T-helper 2 cell treated with Interferon-gamma antibody and Interleukin-4, amounts not matched to agents 100 ng/mL and 5 ng/mL, for 36 hours (primary cell): ENCODE measurements at regions not wholly inside any gene's neighbourhood (a gene's known extent, or its start where the extent isn't known, plus 50 kb on each side); places are given as distances from the start of the nearest gene placed in this dataset.

Experiments
- intact Hi-C: fragments of 100-400 bp; cut with micrococcal nuclease; formaldehyde crosslinking; loops from one replicate; pipeline ENCODE4 v1.15.1; 2023

- intact Hi-C loops: no loop called here
Observed at GRCh38 chrX:107502316-107502715, 52.9 kb downstream of the FRMPD3 start.

DNA sequence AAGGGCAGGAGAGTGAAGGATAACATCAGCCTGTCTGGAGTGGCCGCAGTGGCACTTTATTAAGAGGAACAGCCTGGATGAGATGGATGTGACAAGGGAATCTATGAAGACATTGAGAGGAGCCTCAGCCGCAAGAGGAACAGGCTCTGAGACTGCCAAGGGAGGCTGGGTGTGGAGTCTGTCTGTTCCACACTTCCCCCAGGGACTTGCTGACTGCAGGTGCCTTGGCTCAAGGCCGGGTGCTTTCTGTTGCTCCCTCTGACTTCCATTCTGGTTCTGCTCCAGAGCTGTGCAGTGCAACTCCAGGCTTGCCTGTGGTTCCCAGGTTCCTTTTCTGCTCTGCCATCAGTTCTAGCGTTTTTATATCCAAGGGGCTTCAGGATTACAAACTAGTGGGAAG is 54.6 kb downstream of the FRMPD3 start:
- intact Hi-C loops: no loop called here

- intact Hi-C loops: no loop called here
Observed at GRCh38 chrX:107505223-107505622, 55.8 kb downstream of the FRMPD3 start.

GRCh38 chrX:107506596-107507031 is 57.2 kb downstream of the FRMPD3 start:
- intact Hi-C loops: no loop called here

DNA sequence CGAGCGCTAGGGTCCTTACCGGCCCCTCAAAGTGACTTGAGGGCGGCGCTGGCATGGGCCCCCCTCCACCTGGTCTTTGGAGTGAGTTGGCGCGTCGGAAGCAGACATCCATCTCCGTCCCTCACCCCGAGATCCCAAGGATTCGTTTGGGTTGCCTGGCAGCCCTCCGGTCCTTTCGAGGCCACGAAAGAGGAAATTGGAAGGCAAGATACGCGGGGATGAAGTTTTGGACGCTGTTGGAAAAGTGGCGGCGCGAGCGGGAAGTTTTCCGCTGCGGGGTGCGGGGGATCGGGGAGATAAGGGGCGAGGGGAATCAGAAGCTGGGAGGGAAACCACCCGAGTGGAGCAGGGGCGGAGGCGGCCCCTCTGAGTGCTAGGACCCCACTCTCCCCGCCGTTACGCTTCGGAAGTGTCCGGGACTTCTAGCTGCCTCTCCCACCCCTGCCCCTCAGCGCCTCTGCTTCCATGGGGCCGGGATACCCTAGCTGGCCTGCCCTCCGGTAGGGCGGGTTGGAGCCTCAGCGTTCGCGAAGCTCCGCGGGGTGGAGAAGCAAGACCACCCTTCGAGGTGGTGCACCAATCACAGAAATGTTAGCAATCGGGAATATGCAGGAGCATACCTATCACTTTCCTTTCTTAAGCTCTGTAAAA is 57.8 kb downstream of the FRMPD3 start:
- intact Hi-C loops: no loop called here

- intact Hi-C loops: no loop called here
Observed at GRCh38 chrX:107507744-107508117, 58.3 kb downstream of the FRMPD3 start.

DNA sequence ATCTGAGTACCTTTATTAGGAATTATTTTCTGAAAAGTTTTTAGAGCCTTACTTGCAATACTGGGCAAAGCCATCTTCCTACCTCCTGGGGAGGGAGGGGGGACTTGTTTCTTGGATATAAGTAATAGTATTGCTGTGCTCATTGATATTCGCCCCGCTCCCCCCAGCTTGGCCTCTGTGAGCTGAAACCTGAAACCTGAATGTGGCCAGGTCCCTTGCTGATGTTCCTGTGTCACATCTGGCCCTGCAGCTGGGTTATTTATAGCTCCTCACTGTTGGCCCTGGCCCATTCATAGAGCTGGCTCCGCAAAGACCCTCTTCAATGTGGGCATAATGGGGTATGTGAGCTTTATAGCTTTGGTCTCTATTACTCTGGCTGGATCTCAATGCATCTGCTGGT is 59.5 kb downstream of the FRMPD3 start:
- intact Hi-C loops: no loop called here

DNA sequence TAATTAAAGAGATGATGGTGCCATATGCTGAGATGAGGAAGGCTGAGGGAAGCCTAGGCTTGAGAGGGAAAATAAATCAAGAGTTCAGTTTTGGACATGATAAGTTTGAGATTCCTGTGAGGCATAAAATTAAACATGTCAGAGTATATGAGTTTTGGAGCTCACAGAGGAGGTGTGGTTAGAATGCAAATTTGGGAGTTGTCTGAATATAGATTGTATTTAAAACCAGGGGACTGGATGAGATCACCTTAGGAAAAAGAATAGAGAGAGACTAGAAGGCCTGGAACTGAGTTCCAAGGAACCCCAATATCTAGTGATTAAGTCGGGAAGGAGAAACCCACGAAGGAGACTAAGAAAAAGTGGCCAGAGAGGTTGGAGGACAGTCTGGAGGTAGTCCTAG is 65.5 kb downstream of the FRMPD3 start:
- intact Hi-C loops: no loop called here

DNA sequence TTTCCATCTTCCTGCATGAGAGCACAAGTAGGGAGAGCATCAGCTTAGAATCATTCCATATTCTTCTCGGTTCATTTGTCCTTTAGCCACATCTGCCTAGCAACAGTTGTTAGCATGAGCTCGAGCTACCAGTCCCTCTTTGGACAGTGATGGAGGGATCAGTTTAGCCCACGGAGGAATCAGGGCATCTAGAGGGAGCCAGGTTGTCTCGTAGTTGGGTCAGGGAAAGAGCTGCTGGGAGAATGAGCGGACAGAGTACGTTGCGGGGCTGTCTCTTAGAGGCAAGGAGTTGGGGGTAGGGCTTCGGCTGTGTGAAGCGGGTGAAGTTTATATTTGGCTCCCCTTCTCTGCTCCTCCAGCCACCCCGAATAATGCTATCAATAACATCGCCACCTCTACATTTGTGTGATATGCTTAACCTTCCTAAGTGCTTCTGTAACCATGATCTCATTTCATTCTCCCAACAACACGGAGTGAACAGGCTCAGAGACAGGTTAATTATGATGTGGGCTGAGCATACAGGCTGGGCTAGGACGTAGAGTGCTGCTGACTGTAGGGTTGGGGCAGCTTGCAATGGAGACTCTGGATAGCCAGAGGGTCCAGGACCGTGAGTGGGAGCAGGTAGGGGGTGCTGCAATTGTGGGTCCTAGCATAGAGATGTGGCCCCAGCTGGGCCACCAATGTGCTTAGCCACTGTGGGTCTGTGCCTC is 72.6 kb downstream of the FRMPD3 start:
- intact Hi-C loops: no loop called here

DNA sequence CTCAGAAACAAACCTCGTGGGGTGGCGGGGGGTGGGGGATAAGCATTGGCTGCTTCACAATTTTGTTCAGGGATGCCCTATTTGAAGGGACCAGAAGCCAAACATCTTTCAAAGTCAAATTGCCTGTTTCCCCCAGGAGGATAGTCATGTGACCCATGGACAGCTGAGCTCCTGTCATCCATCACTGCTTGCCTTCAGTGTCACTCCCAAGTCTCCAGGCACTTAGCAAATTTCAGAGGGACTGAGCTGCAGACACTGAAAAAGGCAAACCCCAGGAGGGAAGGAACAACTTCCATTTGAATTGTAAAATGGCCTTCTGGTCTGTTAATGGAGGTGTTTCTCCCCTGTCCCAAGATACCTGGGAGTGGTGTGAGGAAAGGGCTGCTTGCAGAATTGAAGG is 73.4 kb downstream of the FRMPD3 start:
- intact Hi-C loops: no loop called here

DNA sequence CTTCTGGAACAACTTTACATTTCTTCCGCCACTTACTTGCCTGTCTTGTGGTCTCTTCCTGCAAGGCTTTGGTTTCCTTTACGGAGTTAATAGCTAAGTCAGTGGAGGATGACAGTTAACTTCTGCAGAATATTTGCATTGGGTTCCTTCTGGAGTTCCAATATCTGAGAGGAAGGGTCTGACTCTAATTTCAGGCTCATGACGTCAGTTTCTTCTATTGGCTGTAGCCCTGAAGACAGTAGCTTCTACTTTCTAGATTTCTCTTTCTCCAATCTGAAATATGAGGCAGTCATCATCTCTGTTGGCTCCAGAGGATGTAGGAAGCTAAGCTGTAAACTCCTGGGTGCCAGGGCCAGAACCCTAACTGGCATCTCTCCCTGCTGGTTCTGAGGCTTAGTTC is 76.7 kb downstream of the FRMPD3 start:
- intact Hi-C loops: no loop called here

DNA sequence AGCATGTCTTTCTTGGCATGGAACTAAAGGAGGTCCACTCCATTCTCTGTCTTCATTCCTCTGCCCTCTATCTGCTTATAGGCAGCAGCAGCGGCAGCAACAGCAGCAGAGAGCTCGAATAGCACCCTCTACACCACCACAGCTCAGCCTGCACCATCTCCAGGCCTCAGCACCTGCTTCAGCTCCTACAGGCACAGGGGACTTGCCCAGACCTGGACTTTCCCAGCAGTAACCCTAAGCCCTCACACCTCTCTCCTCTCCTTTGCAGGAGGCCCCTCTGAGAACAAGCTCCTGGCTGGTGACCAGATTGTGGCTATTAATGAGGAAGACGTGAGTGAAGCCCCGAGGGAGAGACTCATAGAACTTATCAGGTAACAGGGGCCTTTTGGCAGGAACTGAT is 80.7 kb downstream of the FRMPD3 start:
- intact Hi-C loops: loop anchor here (10.0 kb wide), 1 partner anchor 125 kb away; no protein-coding TSS in a partner anchor

DNA sequence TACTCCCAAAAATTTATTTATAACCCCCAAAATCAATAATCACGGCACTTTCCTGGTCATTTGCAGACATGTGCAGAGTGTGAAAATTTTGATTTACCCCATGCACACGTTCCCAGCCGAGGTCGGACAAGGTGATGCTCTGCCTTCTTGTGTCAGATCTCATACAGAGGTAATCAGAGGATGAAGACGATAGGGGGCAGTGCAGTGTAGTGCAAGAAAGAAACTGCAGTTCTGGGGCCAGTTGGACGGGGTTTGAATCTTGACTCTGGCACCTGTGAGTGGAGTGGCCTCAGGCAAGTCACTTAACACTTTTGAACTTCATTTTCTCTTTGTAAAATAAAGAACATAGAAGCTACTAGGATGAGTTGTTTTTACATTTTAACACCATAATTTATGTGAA is 88.4 kb downstream of the FRMPD3 start:
- intact Hi-C loops: loop anchor here (1.0 to 10.0 kb wide), 4 partner anchors 91 to 354 kb away; partner anchors contain the start of genes NCBP2L and PRPS1

DNA sequence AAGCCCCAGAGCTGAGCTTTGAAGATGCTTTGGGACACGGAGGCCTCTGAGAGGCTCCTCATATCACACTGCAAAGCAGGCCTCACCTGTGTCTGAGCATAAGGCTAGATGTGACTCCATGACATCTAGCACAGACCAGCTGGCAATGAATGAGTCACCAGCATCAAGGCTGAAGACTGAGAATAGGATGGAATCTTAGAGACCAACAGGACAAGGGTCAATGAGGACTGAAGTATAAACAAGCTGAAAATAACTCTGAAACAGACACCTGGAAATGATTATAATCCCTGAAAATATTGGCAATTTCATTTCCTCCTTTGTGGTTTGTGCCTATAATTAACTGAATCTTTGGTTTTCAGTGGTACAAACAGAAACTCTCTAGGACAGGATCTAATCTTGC is 87.1 kb upstream of the PRPS1 start:
- intact Hi-C loops: no loop called here

DNA sequence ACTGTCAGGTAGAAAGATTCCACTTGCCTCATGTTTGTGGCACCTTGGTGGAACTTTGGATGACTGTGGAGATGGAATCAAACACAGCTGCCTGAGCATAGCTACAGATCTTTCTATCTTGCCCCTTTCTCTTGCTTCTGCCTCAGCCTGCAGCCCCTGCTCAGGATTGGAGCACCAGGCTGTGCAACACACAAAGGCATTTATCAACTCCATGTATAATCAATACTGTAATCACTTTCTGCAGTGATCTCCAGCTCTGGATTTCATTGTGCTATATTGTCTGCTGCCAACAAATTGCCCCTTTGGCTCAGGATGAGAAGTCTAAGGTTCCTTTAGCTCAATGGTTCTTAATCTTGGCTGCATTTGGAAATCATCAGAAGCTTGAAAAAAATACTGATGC is 86.3 kb upstream of the PRPS1 start:
- intact Hi-C loops: no loop called here

- intact Hi-C loops: no loop called here
Observed at GRCh38 chrX:107542500-107542899, 85.8 kb upstream of the PRPS1 start.

DNA sequence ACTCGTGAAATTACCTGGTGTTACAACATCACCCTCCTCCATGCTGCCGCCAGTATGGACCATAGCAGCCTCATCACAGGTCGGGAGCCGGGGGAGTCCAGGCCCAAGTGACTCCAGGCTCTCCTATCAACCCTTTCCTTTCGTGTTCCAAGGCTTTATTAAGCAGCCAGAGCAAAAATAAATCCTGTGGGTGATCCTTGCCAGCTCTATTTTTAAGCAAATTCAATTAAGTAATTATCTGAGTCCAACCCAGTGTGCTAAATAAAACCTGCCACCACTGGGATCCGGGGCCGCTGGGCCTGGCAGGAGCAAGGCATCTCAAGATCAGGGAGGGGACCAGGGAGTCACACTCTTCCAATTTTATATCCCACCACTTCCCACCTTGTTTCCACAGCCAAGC is 80.7 kb upstream of the PRPS1 start:
- intact Hi-C loops: no loop called here

DNA sequence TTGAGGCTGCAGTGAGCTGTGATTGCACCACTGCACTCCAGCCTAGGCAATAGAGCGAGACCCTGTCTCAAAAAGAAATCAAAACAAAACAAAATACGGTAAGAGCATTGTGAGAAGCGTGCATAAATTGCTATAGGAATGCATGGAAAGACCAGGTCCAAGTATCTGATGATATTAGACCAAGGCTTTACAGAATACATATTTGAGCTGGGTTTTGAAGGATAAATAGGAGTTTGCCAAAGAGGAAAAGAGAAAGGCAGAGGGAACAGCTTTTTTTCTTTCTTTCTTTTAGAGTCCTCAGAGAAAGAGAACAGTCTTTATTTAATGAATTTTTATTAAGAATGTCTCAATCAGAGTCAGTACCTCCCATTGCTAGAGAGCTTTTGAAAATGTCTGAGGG is 79.5 kb upstream of the PRPS1 start:
- intact Hi-C loops: no loop called here

GRCh38 chrX:107549504-107549903 is 78.8 kb upstream of the PRPS1 start:
- intact Hi-C loops: no loop called here

GRCh38 chrX:107551546-107551945 is 76.8 kb upstream of the PRPS1 start:
- intact Hi-C loops: no loop called here

GRCh38 chrX:107552930-107553329 is 75.4 kb upstream of the PRPS1 start:
- intact Hi-C loops: no loop called here

DNA sequence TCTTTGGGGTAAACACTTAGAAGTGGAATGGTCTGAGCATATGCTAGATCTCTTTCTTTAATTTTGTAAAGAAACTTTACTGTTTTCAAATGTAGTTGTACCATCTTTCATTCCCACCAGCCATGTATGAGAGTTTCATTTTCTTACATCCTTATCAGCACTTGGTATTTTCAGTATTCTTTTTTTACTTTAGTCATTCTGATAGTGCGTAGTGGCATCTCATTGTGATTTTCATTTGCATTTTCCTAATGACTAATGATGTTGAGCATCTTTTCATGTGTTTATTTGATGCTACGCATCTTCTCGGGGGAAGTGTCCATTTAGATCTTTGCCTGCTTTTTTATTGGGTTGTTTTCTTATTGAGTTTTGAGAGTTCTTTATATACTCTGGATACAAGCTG is 71.3 kb upstream of the PRPS1 start:
- intact Hi-C loops: no loop called here

DNA sequence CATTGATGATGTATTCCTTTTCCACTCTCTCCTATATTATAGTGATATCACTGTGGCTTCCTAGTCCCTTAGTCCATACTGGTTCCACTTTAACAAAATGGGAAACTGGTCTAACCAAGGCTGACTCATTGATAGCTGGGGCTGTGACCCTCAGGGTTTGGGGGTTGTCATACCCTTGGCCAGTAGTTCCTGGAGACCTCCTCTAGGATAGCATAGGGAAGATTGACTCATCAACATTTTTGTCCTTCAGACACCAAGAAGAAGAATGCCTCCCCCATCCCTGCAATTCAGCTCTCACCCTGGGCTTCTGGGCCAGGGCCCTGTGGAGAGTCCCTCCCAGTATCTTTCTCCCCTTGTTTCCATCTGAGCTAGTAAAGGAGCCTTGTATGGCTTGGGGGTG is 68.8 kb upstream of the PRPS1 start:
- intact Hi-C loops: no loop called here
